Heart right ventricle (tissue), 16 donors: ENCODE measurements at regions not wholly inside any gene's neighbourhood (a gene's known extent, or its start where the extent isn't known, plus 50 kb on each side); places are given as distances from the start of the nearest gene placed in this dataset.

Experiments
- ATAC-seq, 8 donors: fragments of 200-7000 bp; cut with Tn5 transposase; one replicate each; pipeline ENCODE4 v1.9.1; 2020; ENCODE audit warnings: mild to moderate bottlenecking in 8 of 8, moderate library complexity in 8 of 8, moderate number of reproducible peaks in 1 of 8
- DNase-seq, 2 donors: peaks; one replicate each; pipeline ENCODE4 v3.0.0-alpha.2; 2020
- H3K27ac ChIP-seq, 10 donors: fragments of 200-600 bp; sonication (generic) in 2 of 10; one replicate each; pipeline versions ENCODE4 v1.5.0 to v1.8.0; 2020 to 2022; ENCODE audit warnings: mild to moderate bottlenecking in 3 of 10
- H3K27me3 ChIP-seq, 7 donors: fragments of 200-600 bp; one replicate each; pipeline ENCODE4 v1.8.0; 2021 to 2022; ENCODE audit warnings: mild to moderate bottlenecking in 2 of 7
- H3K36me3 ChIP-seq, 9 donors: fragments of 200-600 bp; sonication (generic) in 1 of 9; one replicate each; pipeline versions ENCODE4 v1.5.0 to v1.8.0; 2020 to 2022; ENCODE audit warnings: mild to moderate bottlenecking in 2 of 9
- H3K4me1 ChIP-seq, 9 donors: fragments of 200-600 bp; sonication (generic) in 1 of 9; one replicate each; pipeline versions ENCODE4 v1.5.0 to v1.8.0; 2020 to 2022; ENCODE audit warnings: mild to moderate bottlenecking in 4 of 9
- H3K4me3 ChIP-seq, 10 donors: fragments of 200-600 bp; sonication (generic) in 2 of 10; one replicate each; pipeline versions ENCODE4 v1.5.0 to v1.8.0; 2020 to 2022; ENCODE audit warnings: mild to moderate bottlenecking in 7 of 10, moderate library complexity in 2 of 10
- H3K9me3 ChIP-seq, 11 donors: fragments of 200-600 bp in 10 of 11; sonication (generic) in 2 of 11; one replicate each; pipeline versions ENCODE4 v1.5.0 to v1.8.0; 2013 to 2022; ENCODE audit warnings: mild to moderate bottlenecking in 2 of 11, control low read depth in 1 of 11, moderate library complexity in 1 of 11
- CTCF ChIP-seq, 9 donors: fragments of 200-600 bp; sonication (generic) in 2 of 9; IDR thresholded peaks; one replicate each; pipeline versions ENCODE4 v1.5.0 to v1.8.0; 2021 to 2022; ENCODE audit warnings: antibody characterized with exemption in 9 of 9, mild to moderate bottlenecking in 5 of 9, moderate library complexity in 1 of 9
- WGBS, 2 donors: extraction: QIAGEN DNeasy Blood & Tissue Kit; methylation state at CpG; one replicate each; pipeline ENCODE4 v1.1.7; 2013; ENCODE audit warnings: inconsistent platforms in 1 of 2; 5-methylcytosine and 5-hydroxymethylcytosine counted together
- intact Hi-C, 10 donors: fragments of 100-400 bp; cut with DNase I; formaldehyde crosslinking; loops; one replicate each; pipeline versions ENCODE4 v1.11.1 to v1.14.2; 2022
- donor health status: Arrhythmogenic right ventricular cardiomyopathy.
- donor health status: ischemic (EF 13 %, LVEDD 7.1; RV severe dilation, severe dysfunction).
- donor health status: healthy with polysubstance abuse.
- donor health status: DM: no; HTN: yes; CAD: no.
- donor health status: DM: no; HTN: no; CAD: no.
- donor health status: ischemic (EF 25% LVEDD 6.9; RV normal size, moderate dysfunction).
- donor health status: ischemic (EF 25% LVEDD 5.7; RV mildly dilated, moderate dysfunction).
- donor health status: healthy.
- donor health status: DM: yes; HTN: yes; CAD: no.
- donor health status: Ischemic cardiomyopathy.
- donor health status: ischemic (EF 35%, LVEDD 5.7; RV mildly dilated, moderate dysfunction).
- donor health status: nonischemic (EF 11% LVEDD 7.7; RV severe dilation, severe dysfunction).
- donor health status: DM: yes; HTN: yes; CAD: no.
- donor health status: PGD.
- donor health status: ischemic (EF 29% LVEDD 5.4; RV normal size, mild dysfunction).
- donor health status: nonischemic (EF 23%, LVEDD 6.1; RV moderate dilation, normal function).

- no peaks in the 10 kb centered on the region for H3K27me3 ChIP-seq
- H3K4me3 ChIP-seq, result no peak overlapping the region
- no peak for DNase-seq
- H3K36me3 ChIP-seq, result no peaks in the 10 kb centered on the region
- peaks cover 0 to 3% (median 0%) of the 10 kb centered on the region in 9 donors for H3K4me1 ChIP-seq
- no peak for ATAC-seq
- intact Hi-C loops, result no loop called here
- no peak overlapping the region for H3K27ac ChIP-seq
- no peaks in the 10 kb centered on the region for H3K9me3 ChIP-seq
- TF ChIP-seq CTCF (IDR thresholded peaks at IDR 0.05), result no peak
- WGBS, 2 donors, result 54 to 69% methylated on average over 3 of the region's 3 CpGs
Measured at GRCh38 chr5:9699681-9700080, 69.5 kb upstream of the TAS2R1 start.

GRCh38 chr5:9698841-9699240 is 68.7 kb upstream of the TAS2R1 start:
- DNase-seq, result no peak
- Histone ChIP-seq H3K4me1 (peaks cover 0 to 3% (median 0%) of the 10 kb centered on the region in 9 donors), H3K36me3 (no peaks in the 10 kb centered on the region), H3K27me3 (no peaks in the 10 kb centered on the region), H3K4me3 (no peak overlapping the region), H3K9me3 (no peaks in the 10 kb centered on the region), H3K27ac (no peak overlapping the region)
- WGBS, 2 donors, result 87% methylated on average over 2 of the region's 2 CpGs
- intact Hi-C loops, result no loop called here
- TF ChIP-seq CTCF (IDR thresholded peaks at IDR 0.05), result no peak
- ATAC-seq, result no peak

GRCh38 chr5:9698125-9698826 is 68.1 kb upstream of the TAS2R1 start:
- Histone ChIP-seq H3K9me3 (no peaks in the 10 kb centered on the region), H3K4me1 (peaks cover 0 to 3% (median 0%) of the 10 kb centered on the region in 9 donors), H3K4me3 (no peak overlapping the region), H3K36me3 (no peaks in the 10 kb centered on the region), H3K27me3 (no peaks in the 10 kb centered on the region), H3K27ac (no peak overlapping the region)
- WGBS, 2 donors, result 33 to 40% methylated on average over 9 of the region's 9 CpGs
- intact Hi-C loops, result no loop called here
- DNase-seq (no peak), ATAC-seq (peak in 1 of 8 donors; percentile 66)
- TF ChIP-seq CTCF (IDR thresholded peaks at IDR 0.05), result no peak

- Histone ChIP-seq H3K27me3 (no peaks in the 10 kb centered on the region), H3K4me1 (peaks cover 0 to 2% (median 0%) of the 10 kb centered on the region in 9 donors), H3K4me3 (no peak overlapping the region), H3K9me3 (no peaks in the 10 kb centered on the region), H3K27ac (no peak overlapping the region), H3K36me3 (no peaks in the 10 kb centered on the region)
- 67 to 70% methylated on average over 3 of the region's 3 CpGs for WGBS, 2 donors
- intact Hi-C loops, result no loop called here
- no peak for ATAC-seq
- no peak for DNase-seq
- no peak for TF ChIP-seq CTCF (IDR thresholded peaks at IDR 0.05)
Measured at GRCh38 chr5:9692576-9692975, 62.4 kb upstream of the TAS2R1 start.
